SK-N-SH treated with all-trans-retinoic acid at 6 μM for 48 hours (cell line): ENCODE measurements at regions not wholly inside any gene's neighbourhood (a gene's known extent, or its start where the extent isn't known, plus 50 kb on each side); places are given as distances from the start of the nearest gene placed in this dataset.
A peak's percentile ranks its signal among the peaks of the same experiment; 100 is the strongest.

Experiments
- ATAC-seq: fragments of 200-7000 bp; cut with Tn5 transposase; 3 replicates; pipeline ENCODE4 v1.9.1; 2020; ENCODE audit warnings: mild to moderate bottlenecking, moderate library complexity
- ARNTL ChIP-seq: fragments of 450-650 bp; formaldehyde crosslinking; IDR thresholded peaks from 2 replicates; pipeline ENCODE4 v1.5.0; 2020; ENCODE audit warnings: low read depth, mild to moderate bottlenecking, moderate library complexity, borderline replicate concordance
- BACH2 ChIP-seq: fragments of 250-450 bp; sonication (Bioruptor Pico); IDR thresholded peaks from 2 replicates; pipeline ENCODE4 v1.9.0; 2021; ENCODE audit warnings: mild to moderate bottlenecking, borderline replicate concordance
- CREB5 ChIP-seq: fragments of 250-450 bp; sonication (Bioruptor Pico); IDR thresholded peaks from 2 replicates; pipeline ENCODE4 v1.5.1; 2020; ENCODE audit warnings: low read depth, mild to moderate bottlenecking, moderate library complexity
- CSDC2 ChIP-seq: fragments of 250-450 bp; sonication (Bioruptor Pico); IDR thresholded peaks from 2 replicates; pipeline ENCODE4 v1.5.0; 2020; ENCODE audit warnings: mild to moderate bottlenecking, moderate library complexity
- CSRNP3 ChIP-seq: fragments of 250-450 bp; sonication (Bioruptor Pico); IDR thresholded peaks from 2 replicates; pipeline ENCODE4 v1.5.1; 2021; ENCODE audit warnings: mild to moderate bottlenecking, moderate library complexity
- ESRRG ChIP-seq: fragments of 250-450 bp; sonication (Bioruptor Pico); IDR thresholded peaks from 2 replicates; pipeline ENCODE4 v1.6.1; 2021; ENCODE audit warnings: mild to moderate bottlenecking
- GLIS3 ChIP-seq: fragments of 250-450 bp; sonication (Bioruptor Pico); IDR thresholded peaks from 2 replicates; pipeline ENCODE4 v1.5.0; 2020; ENCODE audit warnings: mild to moderate bottlenecking, moderate library complexity
- ISL1 ChIP-seq: fragments of 250-450 bp; sonication (Bioruptor Pico); IDR thresholded peaks from 2 replicates; pipeline ENCODE4 v2.1.2; 2022; ENCODE audit warnings: mild to moderate bottlenecking, moderate library complexity
- PATZ1 ChIP-seq: fragments of 250-450 bp; sonication (Bioruptor Pico); IDR thresholded peaks from 2 replicates; pipeline ENCODE4 v1.8.0; 2020; ENCODE audit warnings: mild to moderate bottlenecking, moderate library complexity, borderline replicate concordance
- POU6F1 ChIP-seq: fragments of 250-450 bp; sonication (Bioruptor Pico); IDR thresholded peaks from 2 replicates; pipeline ENCODE4 v1.8.0; 2021; ENCODE audit warnings: low read depth, mild to moderate bottlenecking, moderate library complexity, borderline replicate concordance
- PPARA ChIP-seq: fragments of 250-450 bp; sonication (Bioruptor Pico); IDR thresholded peaks from 2 replicates; pipeline ENCODE4 v1.5.0; 2020; ENCODE audit warnings: mild to moderate bottlenecking, borderline replicate concordance
- RARB ChIP-seq: fragments of 250-450 bp; sonication (Bioruptor Pico); IDR thresholded peaks from 2 replicates; pipeline ENCODE4 v1.8.0; 2021; ENCODE audit warnings: mild to moderate bottlenecking, moderate library complexity
- TCF4 ChIP-seq: fragments of 250-450 bp; sonication (Bioruptor Pico); IDR thresholded peaks from 2 replicates; pipeline ENCODE4 v1.8.0; 2021; ENCODE audit warnings: mild to moderate bottlenecking, moderate library complexity, borderline replicate concordance
- TOX ChIP-seq: fragments of 250-450 bp; sonication (Bioruptor Pico); IDR thresholded peaks from 2 replicates; pipeline ENCODE4 v1.8.0; 2021; ENCODE audit warnings: mild to moderate bottlenecking, moderate library complexity, borderline replicate concordance
- TSHZ2 ChIP-seq: fragments of 250-450 bp; sonication (Bioruptor Pico); IDR thresholded peaks from 2 replicates; pipeline ENCODE4 v1.5.0; 2020; ENCODE audit warnings: mild to moderate bottlenecking, moderate library complexity
- ZC3H10 ChIP-seq: fragments of 250-450 bp; sonication (Bioruptor Pico); IDR thresholded peaks from 2 replicates; pipeline ENCODE4 v1.5.1; 2021; ENCODE audit warnings: mild to moderate bottlenecking, moderate library complexity
- ZFP3 ChIP-seq: fragments of 250-450 bp; sonication (Bioruptor Pico); IDR thresholded peaks from 2 replicates; pipeline ENCODE4 v1.5.0; 2020; ENCODE audit warnings: mild to moderate bottlenecking, moderate library complexity
- ZNF565 ChIP-seq: fragments of 450-650 bp; formaldehyde crosslinking; conservative IDR thresholded peaks from 2 replicates; pipeline ENCODE4 v1.5.0; 2020; ENCODE audit warnings: low read depth, mild to moderate bottlenecking, moderate library complexity
- ZNF8 ChIP-seq: fragments of 450-650 bp; formaldehyde crosslinking; IDR thresholded peaks from 2 replicates; pipeline ENCODE4 v1.5.0; 2020; ENCODE audit warnings: mild to moderate bottlenecking, moderate library complexity

- TF ChIP-seq ESRRG = no peak
- peak; percentile 32; the same call in 1 of the 3 replicates for ATAC-seq
Observed at GRCh38 chr6:16974387-16974673, 127.5 kb upstream of the STMND1 start.

- ATAC-seq = no peak
- TF ChIP-seq TCF4 (CRISPR knock-in tag) (no peak), PATZ1 (CRISPR knock-in tag) (no peak)
- TF ChIP-seq, all 23 proteins: peak for 0
Observed at GRCh38 chr6:16973545-16974386, 128.1 kb upstream of the STMND1 start.

- no peak for ATAC-seq
- TF ChIP-seq CSDC2 (CRISPR knock-in tag) (no peak), PATZ1 (CRISPR knock-in tag) (no peak), ZFP3 (CRISPR knock-in tag) (no peak), CREB5 (no peak), ISL1 (CRISPR knock-in tag) (no peak), ZNF8 (no peak), TCF4 (CRISPR knock-in tag) (no peak), TSHZ2 (CRISPR knock-in tag) (no peak), POU6F1 (CRISPR knock-in tag) (no peak), ZNF565 (no peak), RARB (no peak), CSRNP3 (CRISPR knock-in tag) (no peak), ZC3H10 (CRISPR knock-in tag) (no peak), ARNTL (CRISPR knock-in tag) (no peak), BACH2 (no peak), GLIS3 (no peak), PPARA (CRISPR knock-in tag) (no peak), TOX (CRISPR knock-in tag) (no peak), ESRRG (no peak)
Observed at GRCh38 chr6:16973051-16973450, 128.8 kb upstream of the STMND1 start.
